D721Med (cell line): ENCODE measurements at regions not wholly inside any gene's neighbourhood (a gene's known extent, or its start where the extent isn't known, plus 50 kb on each side); places are given as distances from the start of the nearest gene placed in this dataset.

Source experiments
- DNase-seq: peaks from one replicate; pipeline ENCODE4 v3.0.0; 2011; ENCODE audit warnings: low spot score; ENCODE audit not compliant: insufficient read length
- FAIRE-seq: peaks from 2 replicates; lab custom pipeline; 2011; peaks lifted over from hg19 to GRCh38; lab: Jason Lieb, UNC
- CTCF ChIP-seq: IDR thresholded peaks from 2 replicates; pipeline ENCODE4 v1.5.1; 2012; ENCODE audit warnings: mild to moderate bottlenecking, control low read depth; ENCODE audit not compliant: insufficient read depth; ENCODE audit errors: missing control alignments

- FAIRE-seq (no peak), DNase-seq (no peak)
- no peak for TF ChIP-seq CTCF
Measured at GRCh38 chr2:239781454-239781853, 243.7 kb downstream of the NDUFA10 start.

GRCh38 chr2:239780236-239780994 lies 244.7 kb downstream of the NDUFA10 start:
- FAIRE-seq: no peak
- DNase-seq: no peak
- TF ChIP-seq CTCF: no peak

- FAIRE-seq: no peak
- TF ChIP-seq CTCF: no peak
- no peak for DNase-seq
Measured at GRCh38 chr2:239779584-239779983, 245.6 kb downstream of the NDUFA10 start.

- no peak for TF ChIP-seq CTCF
- FAIRE-seq (no peak), DNase-seq (no peak)
Measured at GRCh38 chr2:239778861-239779558, 246.1 kb downstream of the NDUFA10 start.

GRCh38 chr2:239778042-239778851 lies 246.9 kb downstream of the NDUFA10 start:
- no peak for DNase-seq

GRCh38 chr2:239777219-239777618 lies 247.9 kb downstream of the NDUFA10 start:
- no peak for TF ChIP-seq CTCF
- FAIRE-seq: no peak
- DNase-seq: no peak

More at GRCh38 chr2:239778042-239778851, 246.9 kb downstream of the NDUFA10 start:
- no peak for FAIRE-seq
- TF ChIP-seq CTCF: no peak
